K562 (cell line): ENCODE measurements at regions not wholly inside any gene's neighbourhood (a gene's known extent, or its start where the extent isn't known, plus 50 kb on each side); places are given as distances from the start of the nearest gene placed in this dataset.

Source experiments
- ATAC-seq: fragments of 200-7000 bp; cut with Tn5 transposase; 3 replicates; pipeline ENCODE4 v1.9.1; 2020; ENCODE audit warnings: moderate library complexity
- BruUV-seq: library from RNA; stranded (reverse); fragments of 400-500 nt; replicated peaks from 2 replicates; lab custom pipeline; 2021; lab: Mats Ljungman, UMichigan
- CTCF ChIA-PET: fragments of 300-600 bp; formaldehyde crosslinking; extraction: SDS; loops from one replicate; lab custom pipeline; 2021; ENCODE audit warnings: low intra/inter-chr PET ratio; lab: Yijun Ruan, JAX
- POLR2A ChIA-PET: fragments of 300-600, 350-650 bp; sonication (Branson Sonifier 250); formaldehyde crosslinking; extraction: SDS; loops from one replicate; lab custom pipeline; 2021; ENCODE audit warnings: antibody characterized with exemption, inconsistent platforms; lab: Yijun Ruan, JAX
- DNase-seq, 4 experiments: peaks; one replicate each; pipeline versions ENCODE4 v3.0.0 to v3.0.0-alpha.2; 2011 to 2018; ENCODE audit warnings: low spot score in 3 of 4, mixed read lengths in 3 of 4; ENCODE audit errors: extremely low read depth in 1 of 4
- FAIRE-seq: peaks from 2 replicates; lab custom pipeline; 2011; peaks lifted over from hg19 to GRCh38; lab: Jason Lieb, UNC
- H2AFZ ChIP-seq: 2 replicates; pipeline ENCODE4 v1.6.0; 2011; ENCODE audit warnings: low read depth, low read length, control low read depth, inconsistent platforms
- H3K27ac ChIP-seq: fragments of 200-600 bp; 3 replicates; pipeline ENCODE4 v1.8.0; 2011; ENCODE audit warnings: low read depth, mild to moderate bottlenecking, control low read depth, inconsistent platforms, low read length, moderate library complexity, mixed read lengths; ENCODE audit errors: extremely low read depth
- H3K27me3 ChIP-seq, 2 experiments: fragments of 300-600 bp in 1 of 2; 2 replicates in 1 of 2; 3 replicates in 1 of 2; pipeline versions ENCODE4 v1.6.0 to v1.8.0; 2011; ENCODE audit warnings: inconsistent platforms in 2 of 2, low read length in 2 of 2, mild to moderate bottlenecking in 1 of 2, mixed read lengths in 1 of 2, moderate library complexity in 1 of 2; ENCODE audit not compliant: control insufficient read depth in 2 of 2, insufficient read depth in 2 of 2
- H3K36me3 ChIP-seq: fragments of 300-600 bp; 3 replicates; pipeline ENCODE4 v1.8.0; 2011; ENCODE audit warnings: mild to moderate bottlenecking, low read length, inconsistent platforms; ENCODE audit not compliant: control insufficient read depth, insufficient read depth
- H3K4me1 ChIP-seq, 2 experiments: fragments of 200-600 bp in 1 of 2; replicated peaks in 1 of 2; 2 replicates in 1 of 2; 3 replicates in 1 of 2; pipeline versions ENCODE4 v1.5.1 to v1.8.0; 2011; ENCODE audit warnings: inconsistent platforms in 2 of 2, low read length in 2 of 2, mild to moderate bottlenecking in 1 of 2, mixed read lengths in 1 of 2, moderate library complexity in 1 of 2; ENCODE audit not compliant: control insufficient read depth in 2 of 2, insufficient read depth in 2 of 2
- H3K4me2 ChIP-seq: 2 replicates; pipeline ENCODE4 v1.6.1; 2011; ENCODE audit warnings: low read length, control low read depth, inconsistent platforms, mixed read lengths; ENCODE audit not compliant: insufficient read depth
- H3K4me3 ChIP-seq: fragments of 200-600 bp; sonication (generic), shearing (Covaris generic); 2 replicates; pipeline ENCODE4 v1.5.1; 2016; ENCODE audit warnings: control low read depth, inconsistent platforms
- H3K79me2 ChIP-seq: fragments of 200-600 bp; 3 replicates; pipeline ENCODE4 v1.8.0; 2011; ENCODE audit warnings: low read length, inconsistent platforms; ENCODE audit not compliant: control insufficient read depth, insufficient read depth
- H3K9ac ChIP-seq, 2 experiments: 2 replicates each; pipeline versions ENCODE4 v1.6.0 to v1.6.1; 2011; ENCODE audit warnings: low read depth in 2 of 2, low read length in 2 of 2, control low read depth in 1 of 2, inconsistent platforms in 1 of 2, mild to moderate bottlenecking in 1 of 2, mixed read lengths in 1 of 2; ENCODE audit not compliant: insufficient read depth in 1 of 2
- H3K9me1 ChIP-seq: one replicate; pipeline ENCODE4 v1.6.0; 2011; ENCODE audit warnings: inconsistent platforms, mild to moderate bottlenecking, low read length, moderate library complexity; ENCODE audit not compliant: control insufficient read depth, insufficient read depth
- H3K9me3 ChIP-seq: replicated peaks from 2 replicates; pipeline ENCODE4 v1.5.1; 2011; ENCODE audit warnings: low read depth, low read length, inconsistent platforms; ENCODE audit not compliant: control insufficient read depth, insufficient read depth
- H4K20me1 ChIP-seq: replicated peaks from 2 replicates; pipeline ENCODE4 v1.6.1; 2011; ENCODE audit warnings: low read length, inconsistent platforms, mixed read lengths; ENCODE audit not compliant: control insufficient read depth, insufficient read depth
- CEBPG ChIP-seq, 3 experiments: fragments of 200-800 bp in 1 of 3; sonication (Bioruptor generic) in 1 of 3; sonication (generic) in 1 of 3; formaldehyde crosslinking in 1 of 3; IDR thresholded peaks in 2 of 3; conservative IDR thresholded peaks in 1 of 3; 2 replicates each; pipeline versions ENCODE4 v1.6.1 to v1.8.0; 2016 to 2022; ENCODE audit warnings: missing compliant biosample characterization in 2 of 3, missing genetic modification characterization in 2 of 3, mild to moderate bottlenecking in 1 of 3, missing genetic modification reagents in 1 of 3
- CHD7 ChIP-seq: fragments of 200-600 bp; sonication (generic); IDR thresholded peaks from one replicate; pipeline ENCODE4 v1.6.1; 2012; ENCODE audit warnings: mild to moderate bottlenecking, low read depth, low read length, inconsistent platforms
- GMEB1 ChIP-seq: fragments of 250-450 bp; sonication (Bioruptor Pico); IDR thresholded peaks from 2 replicates; pipeline ENCODE4 v1.4.0; 2020; ENCODE audit warnings: mild to moderate bottlenecking
- MYC ChIP-seq, 2 experiments: fragments of 250-450 bp in 1 of 2; sonication (Bioruptor Pico) in 1 of 2; IDR thresholded peaks; 2 replicates each; pipeline versions ENCODE4 v1.5.1 to v1.6.1; 2012 to 2021; ENCODE audit warnings: low read depth in 2 of 2, borderline replicate concordance in 1 of 2, improper control_type of control experiment in 1 of 2, low read length in 1 of 2, mild to moderate bottlenecking in 1 of 2, moderate library complexity in 1 of 2
- ZBED1 ChIP-seq: IDR thresholded peaks from 2 replicates; pipeline ENCODE4 v1.6.1; 2014
- WGBS: fragments of 100-300 bp; shearing (Covaris generic); methylation state at CpG from one replicate; pipeline ENCODE4 v1.1.6; 2016; ENCODE audit warnings: low coverage, mixed read lengths; ENCODE audit not compliant: insufficient coverage; ENCODE audit errors: missing lambda C conversion rate; 5-methylcytosine and 5-hydroxymethylcytosine counted together
- in situ Hi-C: fragments of 300-500 bp; cut with MboI; formaldehyde crosslinking; loops from 4 replicates; pipeline ENCODE4 v1.15.0; 2018; ENCODE audit warnings: inconsistent platforms, mixed read lengths
- intact Hi-C: fragments of 100-400 bp; cut with micrococcal nuclease; formaldehyde crosslinking; loops from 2 replicates; pipeline ENCODE4 v1.14.2; 2022

GRCh38 chr9:115636596-115636995 lies 517.0 kb upstream of the PAPPA start:
- TF ChIP-seq GMEB1 (no peak), CHD7 (no peak), ZBED1 (no peak), MYC (IDR thresholded peaks at IDR 0.05; ENCODE audit: low read depth, low read length) (no peak), MYC (CRISPR knock-in tag; IDR thresholded peaks at IDR 0.05; ENCODE audit: borderline replicate concordance, low read depth) (no peak), CEBPG (CRISPR knock-in tag; IDR thresholded peaks at IDR 0.05) (no peak), CEBPG (tag; conservative IDR thresholded peaks at IDR 0.05 in 1 of 2, IDR thresholded peaks at IDR 0.05 in 1 of 2) (no peak)
- Histone ChIP-seq H3K9ac (no peak overlapping the region), H3K4me2 (no peak overlapping the region), H4K20me1 (no peaks in the 10 kb centered on the region), H3K9me3 (no peaks in the 10 kb centered on the region), H3K4me3 (no peak overlapping the region), H3K79me2 (no peaks in the 10 kb centered on the region), H3K36me3 (no peaks in the 10 kb centered on the region), H2AFZ (no peak overlapping the region), H3K9me1 (no peaks in the 10 kb centered on the region), H3K27me3 (no peaks in the 10 kb centered on the region), H3K4me1 (no peaks in the 10 kb centered on the region), H3K27ac (no peak overlapping the region)
- ChIA-PET POLR2A (no interaction called here), CTCF (no interaction called here)
- no peak for FAIRE-seq
- WGBS = 0% methylated on average over 4 of the region's 4 CpGs
- in situ Hi-C loops = no loop called here
- no TSS peak for BruUV-seq
- ATAC-seq = no peak
- intact Hi-C loops = no loop called here
- DNase-seq = no peak
